COR-L47 (cell line): ENCODE measurements at regions not wholly inside any gene's neighbourhood (a gene's known extent, or its start where the extent isn't known, plus 50 kb on each side); places are given as distances from the start of the nearest gene placed in this dataset.

Source experiments
- DNase-seq: peaks from one replicate; lab custom pipeline; 2025; lab: John Stamatoyannopoulos, UW

GRCh38 chr2:5842326-5842725, 150.1 kb downstream of the SOX11 start:
- no peak for DNase-seq

GRCh38 chr2:5845798-5846330, 153.7 kb downstream of the SOX11 start:
- DNase-seq, result no peak

- DNase-seq, result no peak
These were observed 154.7 kb downstream of the SOX11 start for GRCh38 chr2:5846881-5847280.

GRCh38 chr2:5849562-5849961, 157.4 kb downstream of the SOX11 start:
- DNase-seq, result no peak

- DNase-seq, result no peak
These were observed 159.2 kb downstream of the SOX11 start for GRCh38 chr2:5851410-5851809.

GRCh38 chr2:5854797-5855196, 162.6 kb downstream of the SOX11 start:
- no peak for DNase-seq

- DNase-seq, result no peak
These were observed 174.9 kb downstream of the SOX11 start for GRCh38 chr2:5867056-5867455.

- no peak for DNase-seq
These were observed 176.7 kb downstream of the SOX11 start for GRCh38 chr2:5868931-5869330.

- no peak for DNase-seq
These were observed 177.8 kb downstream of the SOX11 start for GRCh38 chr2:5869936-5870335.

GRCh38 chr2:5877360-5877759, 185.2 kb downstream of the SOX11 start:
- no peak for DNase-seq

- no peak for DNase-seq
These were observed 193.4 kb downstream of the SOX11 start for GRCh38 chr2:5885451-5886173.

- DNase-seq, result no peak
These were observed 194.3 kb downstream of the SOX11 start for GRCh38 chr2:5886462-5886861.

- no peak for DNase-seq
These were observed 195.9 kb downstream of the SOX11 start for GRCh38 chr2:5888126-5888525.

GRCh38 chr2:5889519-5889918, 197.3 kb downstream of the SOX11 start:
- DNase-seq, result no peak

GRCh38 chr2:5894355-5894754, 202.2 kb downstream of the SOX11 start:
- no peak for DNase-seq

GRCh38 chr2:5895284-5895683, 203.1 kb downstream of the SOX11 start:
- DNase-seq, result no peak

GRCh38 chr2:5897249-5897648, 205.1 kb downstream of the SOX11 start:
- DNase-seq, result no peak

GRCh38 chr2:5898667-5899066, 206.5 kb downstream of the SOX11 start:
- DNase-seq, result no peak

- DNase-seq, result no peak
These were observed 213.5 kb downstream of the SOX11 start for GRCh38 chr2:5905661-5906060.

- DNase-seq, result no peak
These were observed 215.9 kb downstream of the SOX11 start for GRCh38 chr2:5908071-5908470.

- DNase-seq, result no peak
These were observed 219.5 kb downstream of the SOX11 start for GRCh38 chr2:5911718-5912117.

GRCh38 chr2:5913711-5914395, 221.7 kb downstream of the SOX11 start:
- no peak for DNase-seq

GRCh38 chr2:5914811-5915611, 222.8 kb downstream of the SOX11 start:
- no peak for DNase-seq
